Fibroblast of lung (primary cell): ENCODE measurements at regions not wholly inside any gene's neighbourhood (a gene's known extent, or its start where the extent isn't known, plus 50 kb on each side); places are given as distances from the start of the nearest gene placed in this dataset.

Source experiments
- DNase-seq, 2 donors: peaks; one replicate each; pipeline versions ENCODE4 v3.0.0 to v3.0.0-alpha.2; 2010; ENCODE audit warnings: low read depth in 2 of 2
- H2AFZ ChIP-seq: 2 replicates; pipeline ENCODE4 v1.5.1; 2012; ENCODE audit warnings: low read length, control low read depth, inconsistent platforms
- H3K27ac ChIP-seq: 2 replicates; pipeline ENCODE4 v1.5.1; 2011; ENCODE audit warnings: low read length, control low read depth; ENCODE audit not compliant: insufficient read depth
- H3K27me3 ChIP-seq: 2 replicates; pipeline ENCODE4 v1.5.1; 2011; ENCODE audit warnings: mild to moderate bottlenecking, low read length; ENCODE audit not compliant: control insufficient read depth, insufficient read depth
- H3K36me3 ChIP-seq: 2 replicates; pipeline ENCODE4 v1.5.1; 2011; ENCODE audit warnings: low read length; ENCODE audit not compliant: control insufficient read depth, insufficient read depth
- H3K4me1 ChIP-seq: 2 replicates; pipeline ENCODE4 v1.5.1; 2011; ENCODE audit warnings: low read length; ENCODE audit not compliant: control insufficient read depth, insufficient read depth; ENCODE audit errors: extremely low read depth
- H3K4me2 ChIP-seq: 2 replicates; pipeline ENCODE4 v1.5.1; 2011; ENCODE audit warnings: low read length, control low read depth; ENCODE audit not compliant: insufficient read depth; ENCODE audit errors: extremely low read depth
- H3K4me3 ChIP-seq, 4 experiments: fragments of 200-600 bp in 1 of 4; sonication (generic) in 1 of 4; replicated peaks in 1 of 4; 2 replicates each; pipeline ENCODE4 v1.5.1; 2011 to 2016; ENCODE audit warnings: low read length in 4 of 4, low read depth in 3 of 4, mild to moderate bottlenecking in 3 of 4, control low read depth in 2 of 4, inconsistent platforms in 1 of 4, mixed read lengths in 1 of 4; ENCODE audit not compliant: insufficient read depth in 1 of 4; ENCODE audit errors: control extremely low read depth in 1 of 4
- H3K79me2 ChIP-seq: 2 replicates; pipeline ENCODE4 v1.5.1; 2012; ENCODE audit warnings: mild to moderate bottlenecking, low read length, inconsistent platforms; ENCODE audit not compliant: control insufficient read depth, insufficient read depth
- H3K9ac ChIP-seq: 2 replicates; pipeline ENCODE4 v1.5.1; 2011; ENCODE audit warnings: mild to moderate bottlenecking, low read length, control low read depth; ENCODE audit not compliant: insufficient read depth
- H3K9me3 ChIP-seq: 2 replicates; pipeline ENCODE4 v1.5.1; 2012; ENCODE audit warnings: low read depth, low read length; ENCODE audit not compliant: control insufficient read depth, insufficient read depth
- H4K20me1 ChIP-seq: 2 replicates; pipeline ENCODE4 v1.5.1; 2011; ENCODE audit warnings: low read length; ENCODE audit not compliant: control insufficient read depth, insufficient read depth; ENCODE audit errors: extremely low read depth
- CTCF ChIP-seq, 2 donors: IDR thresholded peaks in 1 of 2; conservative IDR thresholded peaks in 1 of 2; 1 replicate in 1 of 2; 2 replicates in 1 of 2; pipeline ENCODE4 v1.5.1; 2011 to 2012; ENCODE audit warnings: low read length in 2 of 2, control low read depth in 1 of 2, inconsistent platforms in 1 of 2, low read depth in 1 of 2, mild to moderate bottlenecking in 1 of 2
- EZH2 ChIP-seq: IDR thresholded peaks from 2 replicates; pipeline ENCODE4 v1.5.1; 2012; ENCODE audit warnings: low read length, control low read depth, mild to moderate bottlenecking; ENCODE audit errors: missing control alignments

GRCh38 chr6:164927288-164928056 lies 381.9 kb downstream of the C6orf118 start:
- Histone ChIP-seq H3K27me3 (no peaks in the 10 kb centered on the region), H3K4me3 (no peak overlapping the region), H3K27ac (no peak overlapping the region), H3K9me3 (no peaks in the 10 kb centered on the region), H3K9ac (no peak overlapping the region), H4K20me1 (no peaks in the 10 kb centered on the region), H3K36me3 (no peaks in the 10 kb centered on the region), H3K4me2 (no peak overlapping the region), H3K4me1 (no peaks in the 10 kb centered on the region), H2AFZ (no peak overlapping the region), H3K79me2 (no peaks in the 10 kb centered on the region)
- peak; percentile 41 to 50 for DNase-seq
- TF ChIP-seq CTCF (conservative IDR thresholded peaks at IDR 0.05 in 1 of 2, IDR thresholded peaks at IDR 0.05 in 1 of 2; ENCODE audit: low read depth in 1 of 2, low read length in 2 of 2) (peak; percentile 71 to 95), EZH2 (no peak)

- Histone ChIP-seq H3K4me1 (no peaks in the 10 kb centered on the region), H3K27me3 (no peaks in the 10 kb centered on the region), H3K36me3 (no peaks in the 10 kb centered on the region), H3K4me3 (no peak overlapping the region), H3K9ac (no peak overlapping the region), H3K9me3 (no peaks in the 10 kb centered on the region), H3K79me2 (no peaks in the 10 kb centered on the region), H4K20me1 (no peaks in the 10 kb centered on the region), H3K27ac (no peak overlapping the region), H2AFZ (no peak overlapping the region), H3K4me2 (no peak overlapping the region)
- no peak for TF ChIP-seq CTCF (conservative IDR thresholded peaks at IDR 0.05 in 1 of 2, IDR thresholded peaks at IDR 0.05 in 1 of 2; ENCODE audit: low read depth in 1 of 2, low read length in 2 of 2)
- no peak for TF ChIP-seq EZH2
- no peak for DNase-seq
These were observed 382.7 kb downstream of the C6orf118 start for GRCh38 chr6:164926686-164927085.

- Histone ChIP-seq H3K9ac (no peak overlapping the region), H2AFZ (no peak overlapping the region), H4K20me1 (no peaks in the 10 kb centered on the region), H3K79me2 (no peaks in the 10 kb centered on the region), H3K36me3 (no peaks in the 10 kb centered on the region), H3K4me3 (no peak overlapping the region), H3K9me3 (no peaks in the 10 kb centered on the region), H3K4me2 (no peak overlapping the region), H3K4me1 (no peaks in the 10 kb centered on the region), H3K27ac (no peak overlapping the region), H3K27me3 (no peaks in the 10 kb centered on the region)
- no peak for DNase-seq
- TF ChIP-seq CTCF (conservative IDR thresholded peaks at IDR 0.05 in 1 of 2, IDR thresholded peaks at IDR 0.05 in 1 of 2; ENCODE audit: low read depth in 1 of 2, low read length in 2 of 2) (no peak), EZH2 (no peak)
These were observed 383.5 kb downstream of the C6orf118 start for GRCh38 chr6:164925681-164926530.
